HFFc6 (cell line): ENCODE measurements at regions not wholly inside any gene's neighbourhood (a gene's known extent, or its start where the extent isn't known, plus 50 kb on each side); places are given as distances from the start of the nearest gene placed in this dataset.

Experiments
- DNase-seq: peaks from one replicate; pipeline ENCODE4 v3.0.0-alpha.2; 2018
- H3K27ac Mint-ChIP-seq: 2 replicates; pipeline ENCODE4 v1.8.0; 2020; ENCODE audit warnings: mild to moderate bottlenecking, mixed read lengths
- H3K27me3 Mint-ChIP-seq: 2 replicates; pipeline ENCODE4 v1.8.0; 2021; ENCODE audit warnings: mild to moderate bottlenecking, moderate library complexity, mixed read lengths; ENCODE audit not compliant: insufficient read depth
- H3K36me3 Mint-ChIP-seq: 2 replicates; pipeline ENCODE4 v1.8.0; 2021; ENCODE audit warnings: low read depth, mixed read lengths
- H3K4me1 Mint-ChIP-seq: 2 replicates; pipeline ENCODE4 v1.8.0; 2020; ENCODE audit warnings: low read depth, mixed read lengths
- H3K4me3 Mint-ChIP-seq: 2 replicates; pipeline ENCODE4 v1.8.0; 2020; ENCODE audit warnings: mild to moderate bottlenecking, moderate library complexity, mixed read lengths
- H3K9me3 Mint-ChIP-seq: 2 replicates; pipeline ENCODE4 v1.8.0; 2020; ENCODE audit warnings: mild to moderate bottlenecking, mixed read lengths
- CTCF ChIP-seq: fragments of 200-600 bp; sonication (generic); IDR thresholded peaks from 2 replicates; pipeline ENCODE4 v1.5.0; 2021; ENCODE audit warnings: antibody characterized with exemption, mild to moderate bottlenecking

DNA sequence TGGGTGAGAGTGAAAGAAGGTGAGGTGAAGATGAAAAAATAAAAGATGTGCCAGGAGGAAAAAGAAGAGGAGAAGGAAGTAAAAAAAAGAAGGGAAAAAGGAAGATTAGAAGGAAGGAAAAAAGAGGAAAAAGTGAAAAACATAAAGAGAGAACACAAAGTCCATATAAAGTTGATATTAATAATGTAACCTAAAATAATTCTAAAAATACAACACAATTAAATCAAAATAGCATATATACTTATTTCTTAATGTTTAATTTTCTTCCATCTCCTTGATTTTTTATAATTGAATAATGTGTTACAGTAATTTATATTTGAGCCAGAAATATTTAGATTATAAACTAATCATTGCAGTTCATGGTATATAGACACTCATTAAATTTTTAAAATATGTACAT lies 124.4 kb upstream of the NOVA1 start:
- H3K9me3 Mint-ChIP-seq = peaks cover 49% of the 10 kb centered on the region
- H3K27me3 Mint-ChIP-seq = no peaks in the 10 kb centered on the region
- TF ChIP-seq CTCF = no peak
- no peak for DNase-seq
- H3K4me1 Mint-ChIP-seq = no peaks in the 10 kb centered on the region
- no peak overlapping the region for H3K27ac Mint-ChIP-seq
- no peak overlapping the region for H3K4me3 Mint-ChIP-seq
- no peaks in the 10 kb centered on the region; the same call in 1 of the 2 replicates for H3K36me3 Mint-ChIP-seq

DNA sequence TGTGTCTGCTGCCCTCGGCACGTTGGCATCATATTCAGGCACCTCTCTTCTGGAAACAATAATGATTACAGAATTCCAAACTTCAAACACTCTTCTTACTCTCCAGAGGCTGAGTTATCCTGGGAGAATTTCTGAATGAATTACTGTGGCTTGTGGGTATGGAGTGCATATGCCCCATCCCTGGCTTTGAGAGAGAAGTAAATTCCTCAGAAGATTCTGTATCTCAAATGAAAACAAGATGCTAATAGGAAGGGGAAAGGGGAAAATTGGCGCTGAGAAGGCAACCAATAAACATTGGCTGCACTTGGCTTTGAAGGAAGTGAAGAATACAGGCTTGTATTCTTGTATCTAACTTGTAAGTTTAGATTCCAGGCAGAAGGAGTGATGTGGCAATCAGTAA lies 132.0 kb upstream of the NOVA1 start:
- no peaks in the 10 kb centered on the region; the same call in 1 of the 2 replicates for H3K36me3 Mint-ChIP-seq
- no peaks in the 10 kb centered on the region for H3K4me1 Mint-ChIP-seq
- H3K27ac Mint-ChIP-seq = no peak overlapping the region
- peaks cover 51% of the 10 kb centered on the region for H3K9me3 Mint-ChIP-seq
- DNase-seq = no peak
- no peaks in the 10 kb centered on the region for H3K27me3 Mint-ChIP-seq
- H3K4me3 Mint-ChIP-seq = no peak overlapping the region
- TF ChIP-seq CTCF = no peak

- no peaks in the 10 kb centered on the region for H3K27me3 Mint-ChIP-seq
- H3K36me3 Mint-ChIP-seq = no peaks in the 10 kb centered on the region; the same call in 1 of the 2 replicates
- no peak overlapping the region for H3K4me3 Mint-ChIP-seq
- no peak overlapping the region for H3K27ac Mint-ChIP-seq
- H3K9me3 Mint-ChIP-seq = peaks cover 56% of the 10 kb centered on the region
- H3K4me1 Mint-ChIP-seq = no peaks in the 10 kb centered on the region
- TF ChIP-seq CTCF = 0 out of 2 replicates have a peak, but pooled peaks have one; percentile 21
- DNase-seq = no peak
Measured at GRCh38 chr14:26730929-26731618, 133.2 kb upstream of the NOVA1 start.

DNA sequence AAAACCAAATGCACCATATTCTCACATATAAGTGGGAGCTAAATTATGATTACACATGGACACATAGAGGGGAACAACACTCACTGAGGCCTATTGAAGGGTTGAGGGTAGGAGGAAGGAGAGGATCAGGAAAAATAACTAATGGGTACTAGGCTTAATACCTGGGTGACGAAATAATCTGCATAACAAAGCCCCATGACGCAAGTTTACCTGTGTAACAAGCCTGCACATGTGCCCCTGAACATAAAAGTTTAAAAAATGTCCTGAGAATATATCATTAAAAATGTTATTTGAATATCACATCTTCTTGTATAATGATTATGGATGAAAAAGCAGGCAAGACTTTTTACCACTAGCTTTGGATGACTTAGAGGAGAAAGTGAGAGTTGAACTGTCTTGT lies 138.0 kb upstream of the NOVA1 start:
- H3K9me3 Mint-ChIP-seq = peaks cover 43% of the 10 kb centered on the region
- H3K36me3 Mint-ChIP-seq = no peaks in the 10 kb centered on the region
- DNase-seq = no peak
- H3K27ac Mint-ChIP-seq = no peak overlapping the region
- no peak overlapping the region for H3K4me3 Mint-ChIP-seq
- H3K27me3 Mint-ChIP-seq = no peaks in the 10 kb centered on the region
- no peak for TF ChIP-seq CTCF
- no peaks in the 10 kb centered on the region for H3K4me1 Mint-ChIP-seq

DNA sequence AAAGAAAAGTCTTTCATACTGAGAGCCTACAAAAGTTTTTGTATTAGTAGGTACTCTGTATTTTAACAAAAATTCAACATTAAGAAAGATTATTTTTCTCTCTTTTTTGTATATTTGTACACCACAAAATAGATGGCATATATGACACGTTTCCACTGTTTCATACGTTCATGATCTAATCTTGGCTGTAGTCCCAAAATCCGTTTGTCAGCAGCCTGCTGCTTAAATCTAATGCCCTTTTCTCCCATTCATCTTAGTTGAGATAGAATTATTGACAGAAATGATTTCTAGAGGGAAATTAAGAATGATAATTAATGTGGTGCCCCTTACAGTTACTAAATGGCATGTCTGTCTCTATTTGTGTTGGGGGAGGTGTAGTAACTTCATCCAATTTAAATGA lies 140.7 kb upstream of the NOVA1 start:
- Mint-ChIP-seq H3K27ac (no peak overlapping the region), H3K4me1 (no peaks in the 10 kb centered on the region), H3K9me3 (peaks cover 32% of the 10 kb centered on the region), H3K27me3 (no peaks in the 10 kb centered on the region), H3K4me3 (no peak overlapping the region), H3K36me3 (no peaks in the 10 kb centered on the region)
- no peak for TF ChIP-seq CTCF
- no peak for DNase-seq
